ENCODE measurements at regions not wholly inside any gene's neighbourhood (a gene's known extent, or its start where the extent isn't known, plus 50 kb on each side); places are given as distances from the start of the nearest gene placed in this dataset.
"Not testable (repeated sequence)": the region's sequence is repeated elsewhere in the genome, so short reads cannot be mapped to it uniquely, and the experiment has no call there.

DNA sequence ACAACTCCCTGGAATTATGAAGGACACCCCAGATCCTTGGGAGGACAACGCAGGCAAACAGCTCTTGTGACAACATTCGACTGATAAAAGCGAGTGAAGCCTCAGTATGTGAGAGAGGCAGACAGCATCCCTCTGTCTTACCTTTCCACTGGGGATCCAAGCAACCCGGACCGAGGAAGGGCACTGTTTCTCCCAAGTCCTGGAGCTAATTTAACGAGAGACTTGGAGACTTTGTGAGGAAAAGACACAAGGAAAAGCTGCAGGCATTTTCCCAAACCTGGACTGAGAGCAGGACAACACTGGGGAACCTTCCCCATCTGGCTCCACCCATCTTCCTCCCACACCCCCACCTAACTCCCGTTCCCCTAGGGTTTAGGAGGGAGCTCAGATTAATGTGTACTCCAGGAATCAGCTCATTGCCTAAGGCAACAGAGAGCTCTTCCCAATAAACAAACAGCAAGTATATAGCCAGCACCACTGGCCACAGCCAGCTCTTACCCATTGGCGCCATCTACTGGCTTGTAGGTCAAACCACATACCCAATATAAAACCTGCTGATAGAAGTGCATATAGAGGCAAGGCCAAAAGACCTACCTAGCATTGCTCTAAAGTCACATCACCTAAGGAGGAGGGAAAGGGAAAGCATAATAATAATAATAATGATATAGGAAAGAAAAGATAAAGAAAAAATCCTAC is 76.7 kb upstream of the NEK3 start:
- H3K4me3 ChIP-seq (ENCODE audit: low read depth in 1 of 3, low read length in 3 of 3); H3K9me3 ChIP-seq (ENCODE audit: control insufficient read depth in 4 of 4, low read length in 3 of 4); H3K27me3 ChIP-seq (ENCODE audit: control insufficient read depth in 4 of 4, insufficient read depth in 4 of 4, low read length in 3 of 4); H3K9ac ChIP-seq (ENCODE audit: low read depth in 1 of 2, low read length in 2 of 2); H3K27ac ChIP-seq (ENCODE audit: low read depth in 1 of 2, low read length in 2 of 2); H3K36me3 ChIP-seq (ENCODE audit: control insufficient read depth in 4 of 4, insufficient read depth in 3 of 4, low read depth in 1 of 4, low read length in 3 of 4); H3K4me1 ChIP-seq (ENCODE audit: control insufficient read depth in 4 of 4, insufficient read depth in 4 of 4, low read length in 3 of 4): not testable (repeated sequence)
- TF ChIP-seq, protein P1, sequence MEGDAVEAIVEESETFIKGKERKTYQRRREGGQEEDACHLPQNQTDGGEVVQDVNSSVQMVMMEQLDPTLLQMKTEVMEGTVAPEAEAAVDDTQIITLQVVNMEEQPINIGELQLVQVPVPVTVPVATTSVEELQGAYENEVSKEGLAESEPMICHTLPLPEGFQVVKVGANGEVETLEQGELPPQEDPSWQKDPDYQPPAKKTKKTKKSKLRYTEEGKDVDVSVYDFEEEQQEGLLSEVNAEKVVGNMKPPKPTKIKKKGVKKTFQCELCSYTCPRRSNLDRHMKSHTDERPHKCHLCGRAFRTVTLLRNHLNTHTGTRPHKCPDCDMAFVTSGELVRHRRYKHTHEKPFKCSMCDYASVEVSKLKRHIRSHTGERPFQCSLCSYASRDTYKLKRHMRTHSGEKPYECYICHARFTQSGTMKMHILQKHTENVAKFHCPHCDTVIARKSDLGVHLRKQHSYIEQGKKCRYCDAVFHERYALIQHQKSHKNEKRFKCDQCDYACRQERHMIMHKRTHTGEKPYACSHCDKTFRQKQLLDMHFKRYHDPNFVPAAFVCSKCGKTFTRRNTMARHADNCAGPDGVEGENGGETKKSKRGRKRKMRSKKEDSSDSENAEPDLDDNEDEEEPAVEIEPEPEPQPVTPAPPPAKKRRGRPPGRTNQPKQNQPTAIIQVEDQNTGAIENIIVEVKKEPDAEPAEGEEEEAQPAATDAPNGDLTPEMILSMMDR (IDR thresholded peaks at IDR 0.05; ENCODE audit: low read depth, low read length, missing input control) = peak; percentile 46
- peak; percentile 74 to 77 for TF ChIP-seq RAD21 (IDR thresholded peaks at IDR 0.05)
- peak; percentile 34 for DNase-seq (ENCODE audit: low spot score)
- WGBS = 7% methylated on average over 4 of the region's 8 CpGs

DNA sequence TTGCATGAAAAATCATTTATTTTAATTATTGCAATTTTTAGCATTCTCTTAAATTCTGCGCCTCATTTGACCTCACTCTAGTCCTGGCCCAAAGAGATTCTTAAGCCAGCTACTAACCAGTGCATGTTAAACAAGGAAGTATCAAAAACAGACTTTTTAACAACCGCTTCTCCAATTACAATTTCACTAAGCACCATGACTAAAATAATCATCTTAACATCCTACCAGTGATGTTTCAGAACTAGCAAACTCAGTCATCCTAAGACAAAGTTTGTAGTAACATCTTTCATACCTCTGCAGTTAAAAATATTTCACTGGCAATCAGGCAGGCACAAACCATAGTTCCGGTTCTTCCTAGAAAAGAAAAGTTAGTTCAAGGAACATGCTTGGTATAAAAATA is 75.5 kb upstream of the NEK3 start:
- not testable (repeated sequence) for H3K9ac ChIP-seq (ENCODE audit: low read depth in 1 of 2, low read length in 2 of 2); H3K27me3 ChIP-seq (ENCODE audit: control insufficient read depth in 4 of 4, insufficient read depth in 4 of 4, low read length in 3 of 4); H3K9me3 ChIP-seq (ENCODE audit: control insufficient read depth in 4 of 4, low read length in 3 of 4); H3K4me1 ChIP-seq (ENCODE audit: control insufficient read depth in 4 of 4, insufficient read depth in 4 of 4, low read length in 3 of 4); H3K27ac ChIP-seq (ENCODE audit: low read depth in 1 of 2, low read length in 2 of 2); H3K36me3 ChIP-seq (ENCODE audit: control insufficient read depth in 4 of 4, insufficient read depth in 3 of 4, low read depth in 1 of 4, low read length in 3 of 4); H3K4me3 ChIP-seq (ENCODE audit: low read depth in 1 of 3, low read length in 3 of 3); DNase-seq (ENCODE audit: low spot score)
- WGBS = 93% methylated on average over 2 of the region's 3 CpGs

GRCh38 chr13:52223063-52223462 is 63.7 kb upstream of the NEK3 start:
- H3K27ac ChIP-seq (ENCODE audit: low read depth in 1 of 2, low read length in 2 of 2) = not testable (repeated sequence)
- 69% methylated on average over 1 of the region's 1 CpG for WGBS

DNA sequence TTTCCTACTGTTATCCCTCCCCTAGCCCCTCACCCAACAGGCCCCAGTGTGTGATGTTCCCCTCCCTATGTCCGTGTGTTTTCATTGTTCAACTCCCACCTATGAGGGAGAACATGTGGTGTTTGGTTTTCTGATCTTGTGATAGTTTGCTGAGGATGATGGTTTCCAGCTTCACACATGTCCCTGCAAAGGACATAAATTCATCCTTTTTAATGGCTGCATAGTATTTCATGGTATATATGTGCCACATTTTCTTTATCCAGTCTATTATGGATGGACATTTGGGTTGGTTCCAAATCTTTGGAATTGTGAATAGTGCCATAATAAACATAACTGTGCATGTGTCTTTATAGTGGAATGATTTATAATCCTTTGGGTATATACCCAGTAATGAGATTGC is 54.5 kb upstream of the NEK3 start:
- not testable (repeated sequence) for H3K27ac ChIP-seq (ENCODE audit: low read depth in 1 of 2, low read length in 2 of 2); H3K27me3 ChIP-seq (ENCODE audit: control insufficient read depth in 4 of 4, insufficient read depth in 4 of 4, low read length in 3 of 4); H3K4me3 ChIP-seq (ENCODE audit: low read depth in 1 of 3, low read length in 3 of 3); H3K9me3 ChIP-seq (ENCODE audit: control insufficient read depth in 4 of 4, low read length in 3 of 4); H3K4me1 ChIP-seq (ENCODE audit: control insufficient read depth in 4 of 4, insufficient read depth in 4 of 4, low read length in 3 of 4); H3K9ac ChIP-seq (ENCODE audit: low read depth in 1 of 2, low read length in 2 of 2); H3K36me3 ChIP-seq (ENCODE audit: control insufficient read depth in 4 of 4, insufficient read depth in 3 of 4, low read depth in 1 of 4, low read length in 3 of 4); DNase-seq (ENCODE audit: low spot score)
- 78% methylated on average over 1 of the region's 1 CpG for WGBS

More at GRCh38 chr13:52223063-52223462, 63.7 kb upstream of the NEK3 start:
- not testable (repeated sequence) for DNase-seq (ENCODE audit: low spot score); H3K9me3 ChIP-seq (ENCODE audit: control insufficient read depth in 4 of 4, low read length in 3 of 4); H3K4me3 ChIP-seq (ENCODE audit: low read depth in 1 of 3, low read length in 3 of 3); H3K9ac ChIP-seq (ENCODE audit: low read depth in 1 of 2, low read length in 2 of 2); H3K36me3 ChIP-seq (ENCODE audit: control insufficient read depth in 4 of 4, insufficient read depth in 3 of 4, low read depth in 1 of 4, low read length in 3 of 4); H3K27me3 ChIP-seq (ENCODE audit: control insufficient read depth in 4 of 4, insufficient read depth in 4 of 4, low read length in 3 of 4); H3K4me1 ChIP-seq (ENCODE audit: control insufficient read depth in 4 of 4, insufficient read depth in 4 of 4, low read length in 3 of 4)

DNA sequence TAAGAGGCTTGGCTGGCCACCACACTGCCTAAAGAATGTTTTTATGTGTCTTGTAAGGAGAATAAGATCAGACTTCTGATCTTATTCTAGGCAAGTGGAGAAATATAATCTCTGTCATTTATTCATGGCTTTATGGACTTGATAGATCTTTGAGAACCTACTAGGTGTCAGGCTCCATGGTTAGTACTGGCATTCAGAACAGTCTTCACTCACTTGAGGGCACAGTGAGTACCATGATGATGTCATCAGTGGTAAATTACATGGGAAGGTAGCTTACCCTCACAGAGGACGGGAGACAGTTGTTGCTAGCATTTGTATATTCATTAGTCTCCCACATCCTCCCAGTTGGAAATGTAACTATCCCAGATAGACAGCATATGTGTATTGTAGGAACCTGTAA is 53.5 kb upstream of the NEK3 start:
- not testable (repeated sequence) for DNase-seq (ENCODE audit: low spot score); H3K9ac ChIP-seq (ENCODE audit: low read depth in 1 of 2, low read length in 2 of 2); H3K27ac ChIP-seq (ENCODE audit: low read depth in 1 of 2, low read length in 2 of 2); H3K36me3 ChIP-seq (ENCODE audit: control insufficient read depth in 4 of 4, insufficient read depth in 3 of 4, low read depth in 1 of 4, low read length in 3 of 4); H3K4me1 ChIP-seq (ENCODE audit: control insufficient read depth in 4 of 4, insufficient read depth in 4 of 4, low read length in 3 of 4); H3K4me3 ChIP-seq (ENCODE audit: low read depth in 1 of 3, low read length in 3 of 3); H3K27me3 ChIP-seq (ENCODE audit: control insufficient read depth in 4 of 4, insufficient read depth in 4 of 4, low read length in 3 of 4); H3K9me3 ChIP-seq (ENCODE audit: control insufficient read depth in 4 of 4, low read length in 3 of 4)
- WGBS = 71% methylated on average over 1 of the region's 1 CpG

DNA sequence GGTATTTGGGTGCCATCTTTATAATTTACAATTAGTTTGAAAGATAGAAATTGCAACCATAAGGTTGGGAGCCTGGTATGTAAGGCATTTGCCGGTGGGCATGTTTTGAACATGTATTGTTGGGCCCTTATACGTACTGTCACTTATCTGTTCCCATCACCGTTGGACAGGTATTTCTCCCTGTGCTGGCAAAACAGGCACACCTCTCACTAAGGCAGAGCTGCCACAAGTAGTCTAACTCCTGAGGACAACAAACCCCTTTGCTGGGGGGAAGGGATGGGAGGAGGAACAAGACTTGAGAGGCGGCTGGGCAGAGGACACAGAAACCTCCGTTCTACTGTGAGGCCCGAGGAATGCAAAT is 52.0 kb upstream of the NEK3 start:
- H3K27ac ChIP-seq (ENCODE audit: low read depth in 1 of 2, low read length in 2 of 2); H3K36me3 ChIP-seq (ENCODE audit: control insufficient read depth in 4 of 4, insufficient read depth in 3 of 4, low read depth in 1 of 4, low read length in 3 of 4); H3K27me3 ChIP-seq (ENCODE audit: control insufficient read depth in 4 of 4, insufficient read depth in 4 of 4, low read length in 3 of 4); H3K9ac ChIP-seq (ENCODE audit: low read depth in 1 of 2, low read length in 2 of 2); H3K4me1 ChIP-seq (ENCODE audit: control insufficient read depth in 4 of 4, insufficient read depth in 4 of 4, low read length in 3 of 4); DNase-seq (ENCODE audit: low spot score); H3K9me3 ChIP-seq (ENCODE audit: control insufficient read depth in 4 of 4, low read length in 3 of 4); H3K4me3 ChIP-seq (ENCODE audit: low read depth in 1 of 3, low read length in 3 of 3): not testable (repeated sequence)
- 74% methylated on average over 6 of the region's 6 CpGs for WGBS

GRCh38 chr13:52210564-52211415 is 51.4 kb upstream of the NEK3 start:
- not testable (repeated sequence) for DNase-seq (ENCODE audit: low spot score); H3K9ac ChIP-seq (ENCODE audit: low read depth in 1 of 2, low read length in 2 of 2); H3K27me3 ChIP-seq (ENCODE audit: control insufficient read depth in 4 of 4, insufficient read depth in 4 of 4, low read length in 3 of 4); H3K36me3 ChIP-seq (ENCODE audit: control insufficient read depth in 4 of 4, insufficient read depth in 3 of 4, low read depth in 1 of 4, low read length in 3 of 4); H3K27ac ChIP-seq (ENCODE audit: low read depth in 1 of 2, low read length in 2 of 2); H3K4me3 ChIP-seq (ENCODE audit: low read depth in 1 of 3, low read length in 3 of 3); H3K4me1 ChIP-seq (ENCODE audit: control insufficient read depth in 4 of 4, insufficient read depth in 4 of 4, low read length in 3 of 4); H3K9me3 ChIP-seq (ENCODE audit: control insufficient read depth in 4 of 4, low read length in 3 of 4)
- 86% methylated on average over 6 of the region's 7 CpGs for WGBS
